ENCODE measurements at regions not wholly inside any gene's neighbourhood (a gene's known extent, or its start where the extent isn't known, plus 50 kb on each side); places are given as distances from the start of the nearest gene placed in this dataset.

GRCh38 chr1:98299313-98299712 lies 362.2 kb upstream of the SNX7 start:
- Histone ChIP-seq H3K27ac (ENCODE audit: low read depth in 2 of 2, low read length in 2 of 2) (no peak overlapping the region), H3K27me3 (ENCODE audit: control insufficient read depth, insufficient read depth, low read length) (no peaks in the 10 kb centered on the region), H3K9me3 (ENCODE audit: control insufficient read depth in 2 of 3, insufficient read depth in 1 of 3, low read length in 3 of 3) (no peaks in the 10 kb centered on the region), H3K4me3 (ENCODE audit: low read length in 3 of 3) (no peak overlapping the region), H3K36me3 (ENCODE audit: control insufficient read depth in 2 of 3, insufficient read depth in 3 of 3, low read length in 3 of 3) (no peaks in the 10 kb centered on the region), H3K4me1 (ENCODE audit: control insufficient read depth in 2 of 3, insufficient read depth in 2 of 3, low read depth in 1 of 3, low read length in 3 of 3) (no peaks in the 10 kb centered on the region), H3K9ac (ENCODE audit: low read length in 3 of 3) (no peak overlapping the region)
- intact Hi-C loops (cut with DNase I) = no loop called here
- FAIRE-seq = no peak
- no peak for TF ChIP-seq CTCF (IDR thresholded peaks at IDR 0.05; ENCODE audit: borderline replicate concordance, extremely low read depth, insufficient read depth)
- DNase-seq = no peak

GRCh38 chr1:98298319-98298718 lies 363.2 kb upstream of the SNX7 start:
- DNase-seq = no peak
- Histone ChIP-seq H3K27ac (ENCODE audit: low read depth in 2 of 2, low read length in 2 of 2) (no peak overlapping the region), H3K36me3 (ENCODE audit: control insufficient read depth in 2 of 3, insufficient read depth in 3 of 3, low read length in 3 of 3) (no peaks in the 10 kb centered on the region), H3K9ac (ENCODE audit: low read length in 3 of 3) (no peak overlapping the region), H3K9me3 (ENCODE audit: control insufficient read depth in 2 of 3, insufficient read depth in 1 of 3, low read length in 3 of 3) (no peaks in the 10 kb centered on the region), H3K4me3 (ENCODE audit: low read length in 3 of 3) (no peak overlapping the region), H3K27me3 (ENCODE audit: control insufficient read depth, insufficient read depth, low read length) (no peaks in the 10 kb centered on the region), H3K4me1 (ENCODE audit: control insufficient read depth in 2 of 3, insufficient read depth in 2 of 3, low read depth in 1 of 3, low read length in 3 of 3) (no peaks in the 10 kb centered on the region)
- intact Hi-C loops (cut with DNase I) = no loop called here
- TF ChIP-seq CTCF (IDR thresholded peaks at IDR 0.05; ENCODE audit: borderline replicate concordance, extremely low read depth, insufficient read depth) = no peak
- FAIRE-seq = no peak

- Histone ChIP-seq H3K4me1 (ENCODE audit: control insufficient read depth in 2 of 3, insufficient read depth in 2 of 3, low read depth in 1 of 3, low read length in 3 of 3) (no peaks in the 10 kb centered on the region), H3K27me3 (ENCODE audit: control insufficient read depth, insufficient read depth, low read length) (no peaks in the 10 kb centered on the region), H3K4me3 (ENCODE audit: low read length in 3 of 3) (no peak overlapping the region), H3K9me3 (ENCODE audit: control insufficient read depth in 2 of 3, insufficient read depth in 1 of 3, low read length in 3 of 3) (no peaks in the 10 kb centered on the region), H3K9ac (ENCODE audit: low read length in 3 of 3) (no peak overlapping the region), H3K27ac (ENCODE audit: low read depth in 2 of 2, low read length in 2 of 2) (no peak overlapping the region), H3K36me3 (ENCODE audit: control insufficient read depth in 2 of 3, insufficient read depth in 3 of 3, low read length in 3 of 3) (no peaks in the 10 kb centered on the region)
- intact Hi-C loops (cut with DNase I) = no loop called here
- DNase-seq (no peak), FAIRE-seq (no peak)
- TF ChIP-seq CTCF (IDR thresholded peaks at IDR 0.05; ENCODE audit: borderline replicate concordance, extremely low read depth, insufficient read depth) = no peak
These were observed 364.8 kb upstream of the SNX7 start for GRCh38 chr1:98296681-98297080.

GRCh38 chr1:98294127-98294526 lies 367.4 kb upstream of the SNX7 start:
- TF ChIP-seq CTCF (IDR thresholded peaks at IDR 0.05; ENCODE audit: borderline replicate concordance, extremely low read depth, insufficient read depth) = no peak
- Histone ChIP-seq H3K36me3 (ENCODE audit: control insufficient read depth in 2 of 3, insufficient read depth in 3 of 3, low read length in 3 of 3) (no peaks in the 10 kb centered on the region), H3K4me1 (ENCODE audit: control insufficient read depth in 2 of 3, insufficient read depth in 2 of 3, low read depth in 1 of 3, low read length in 3 of 3) (no peaks in the 10 kb centered on the region), H3K27me3 (ENCODE audit: control insufficient read depth, insufficient read depth, low read length) (no peaks in the 10 kb centered on the region), H3K4me3 (ENCODE audit: low read length in 3 of 3) (no peak overlapping the region), H3K27ac (ENCODE audit: low read depth in 2 of 2, low read length in 2 of 2) (no peak overlapping the region), H3K9me3 (ENCODE audit: control insufficient read depth in 2 of 3, insufficient read depth in 1 of 3, low read length in 3 of 3) (no peaks in the 10 kb centered on the region), H3K9ac (ENCODE audit: low read length in 3 of 3) (no peak overlapping the region)
- FAIRE-seq (peak; percentile 27), DNase-seq (no peak)
- intact Hi-C loops (cut with DNase I) = no loop called here

Data from kidney (tissue), 13 donors.